SK-N-SH (cell line): ENCODE measurements at regions not wholly inside any gene's neighbourhood (a gene's known extent, or its start where the extent isn't known, plus 50 kb on each side); places are given as distances from the start of the nearest gene placed in this dataset.

Source experiments
- CTCF ChIA-PET: fragments of 300-600, 350-600 bp; formaldehyde crosslinking; extraction: SDS; loops from one replicate; lab custom pipeline; 2021; lab: Yijun Ruan, JAX
- POLR2A ChIA-PET: fragments of 350-600 bp; sonication (Branson Sonifier 250); formaldehyde crosslinking; extraction: SDS; loops from one replicate; lab custom pipeline; 2020; ENCODE audit warnings: antibody characterized with exemption, inconsistent platforms; lab: Yijun Ruan, JAX
- DNase-seq: peaks from one replicate; pipeline ENCODE4 v3.0.0; 2012
- H2AFZ ChIP-seq: fragments of 200-600 bp; sonication (generic); 2 replicates; pipeline ENCODE4 v1.8.1; 2016; ENCODE audit warnings: antibody characterized with exemption, mild to moderate bottlenecking, low read depth
- H3F3A ChIP-seq: fragments of 200-600 bp; sonication (generic); replicated peaks from 2 replicates; pipeline ENCODE3; 2016; ENCODE audit warnings: antibody characterized with exemption, mild to moderate bottlenecking; ENCODE audit not compliant: insufficient read depth
- H3K27ac ChIP-seq, 2 experiments: fragments of 200-500 bp in 1 of 2; fragments of 200-600 bp in 1 of 2; sonication (Bioruptor generic) in 1 of 2; sonication (generic), shearing (Covaris generic) in 1 of 2; 2 replicates each; pipeline versions ENCODE4 v1.5.1 to v1.6.1; 2014 to 2016; ENCODE audit warnings: low read depth in 2 of 2, inconsistent platforms in 1 of 2, low read length in 1 of 2, mild to moderate bottlenecking in 1 of 2, mixed read lengths in 1 of 2
- H3K27me3 ChIP-seq: fragments of 200-600 bp; sonication (generic), shearing (Covaris generic); 2 replicates; pipeline ENCODE4 v1.6.1; 2016; ENCODE audit warnings: mixed run types; ENCODE audit not compliant: insufficient read depth
- H3K36me3 ChIP-seq, 2 experiments: fragments of 200-500 bp in 1 of 2; fragments of 200-600 bp in 1 of 2; sonication (Bioruptor generic) in 1 of 2; sonication (generic) in 1 of 2; replicated peaks in 1 of 2; 2 replicates each; pipeline versions ENCODE3 to v1.5.1; 2014 to 2016; ENCODE audit warnings: low read length in 1 of 2, mild to moderate bottlenecking in 1 of 2; ENCODE audit not compliant: insufficient read depth in 2 of 2, control insufficient read depth in 1 of 2
- H3K4me1 ChIP-seq, 2 experiments: fragments of 200-500 bp in 1 of 2; fragments of 200-600 bp in 1 of 2; sonication (Bioruptor generic) in 1 of 2; sonication (generic), shearing (Covaris generic) in 1 of 2; 2 replicates each; pipeline versions ENCODE4 v1.5.1 to v1.6.1; 2014 to 2016; ENCODE audit warnings: low read depth in 1 of 2, low read length in 1 of 2, mixed run types in 1 of 2; ENCODE audit not compliant: insufficient read depth in 2 of 2, control insufficient read depth in 1 of 2
- H3K4me2 ChIP-seq: fragments of 200-600 bp; sonication (generic), shearing (Covaris generic); 2 replicates; pipeline ENCODE4 v1.6.1; 2017; ENCODE audit warnings: mixed run types
- H3K4me3 ChIP-seq, 2 experiments: fragments of 200-500 bp in 1 of 2; fragments of 200-600 bp in 1 of 2; sonication (Bioruptor generic) in 1 of 2; sonication (generic), shearing (Covaris generic) in 1 of 2; 2 replicates each; pipeline versions ENCODE4 v1.5.1 to v1.8.1; 2014 to 2016; ENCODE audit warnings: low read depth in 2 of 2, inconsistent platforms in 1 of 2, low read length in 1 of 2, mild to moderate bottlenecking in 1 of 2, mixed read lengths in 1 of 2, moderate library complexity in 1 of 2
- H3K79me2 ChIP-seq: fragments of 200-600 bp; sonication (generic); 2 replicates; pipeline ENCODE4 v1.8.1; 2017; ENCODE audit warnings: mild to moderate bottlenecking; ENCODE audit not compliant: insufficient read depth
- H3K9ac ChIP-seq: fragments of 200-600 bp; sonication (generic); 2 replicates; pipeline ENCODE4 v1.6.1; 2017; ENCODE audit warnings: mixed run types
- H3K9me2 ChIP-seq: fragments of 200-600 bp; sonication (generic); 2 replicates; pipeline ENCODE4 v1.6.1; 2017; ENCODE audit warnings: mixed run types
- H3K9me3 ChIP-seq: fragments of 200-600 bp; sonication (generic); 2 replicates; pipeline ENCODE4 v1.6.1; 2017; ENCODE audit warnings: mixed run types, mild to moderate bottlenecking, moderate library complexity
- H4K20me1 ChIP-seq: fragments of 200-600 bp; sonication (generic); 2 replicates; pipeline ENCODE4 v1.6.1; 2017; ENCODE audit warnings: mild to moderate bottlenecking, mixed run types; ENCODE audit not compliant: insufficient read depth
- ELF1 ChIP-seq: IDR thresholded peaks from 2 replicates; pipeline ENCODE4 v1.4.0; 2012
- EP300 ChIP-seq, 2 experiments: IDR thresholded peaks; 2 replicates each; pipeline versions ENCODE4 v1.4.0 to v1.6.1; 2012; ENCODE audit warnings: borderline replicate concordance in 1 of 2, low read depth in 1 of 2, low read length in 1 of 2
- FOXJ3 ChIP-seq: sonication (generic); formaldehyde crosslinking; IDR thresholded peaks from 2 replicates; pipeline ENCODE4 v1.5.1; 2020; ENCODE audit warnings: mild to moderate bottlenecking, missing genetic modification reagents
- FOXM1 ChIP-seq: IDR thresholded peaks from 2 replicates; pipeline ENCODE4 v1.4.0; 2012; ENCODE audit warnings: low read depth, mild to moderate bottlenecking
- GABPA ChIP-seq: IDR thresholded peaks from 2 replicates; pipeline ENCODE4 v1.4.0; 2012; ENCODE audit warnings: low read depth, mild to moderate bottlenecking
- MAX ChIP-seq: IDR thresholded peaks from 2 replicates; pipeline ENCODE4 v1.4.0; 2012; ENCODE audit warnings: low read depth
- MEF2A ChIP-seq: IDR thresholded peaks from 2 replicates; pipeline ENCODE4 v1.4.0; 2012; ENCODE audit warnings: low read depth, borderline replicate concordance
- MXI1 ChIP-seq: IDR thresholded peaks from 2 replicates; pipeline ENCODE4 v1.6.1; 2012; ENCODE audit warnings: mild to moderate bottlenecking, low read depth, low read length, improper control_type of control experiment
- NRF1 ChIP-seq: IDR thresholded peaks from 2 replicates; pipeline ENCODE4 v1.6.1; 2012; ENCODE audit warnings: low read depth, mild to moderate bottlenecking, low read length
- PBX3 ChIP-seq: IDR thresholded peaks from 2 replicates; pipeline ENCODE4; 2012
- RCOR1 ChIP-seq: fragments of 150-350 bp; IDR thresholded peaks from 2 replicates; pipeline ENCODE4 v1.6.1; 2017; ENCODE audit warnings: antibody characterized with exemption, low read length
- REST ChIP-seq: IDR thresholded peaks from 2 replicates; pipeline ENCODE4 v1.6.1; 2012; ENCODE audit warnings: mild to moderate bottlenecking, low read depth, low read length, moderate library complexity
- RFX5 ChIP-seq: IDR thresholded peaks from 2 replicates; pipeline ENCODE4 v1.6.1; 2012; ENCODE audit warnings: mild to moderate bottlenecking, improper control_type of control experiment, low read length
- RXRA ChIP-seq: IDR thresholded peaks from 2 replicates; pipeline ENCODE4 v1.4.0; 2012; ENCODE audit warnings: low read depth, mild to moderate bottlenecking, borderline replicate concordance
- SMC3 ChIP-seq: IDR thresholded peaks from 2 replicates; pipeline ENCODE4 v1.6.1; 2012; ENCODE audit warnings: low read depth, low read length, improper control_type of control experiment
- TAF1 ChIP-seq: IDR thresholded peaks from 2 replicates; pipeline ENCODE4 v1.6.1; 2012; ENCODE audit warnings: low read depth, mild to moderate bottlenecking, low read length, moderate library complexity, borderline replicate concordance
- TEAD4 ChIP-seq: IDR thresholded peaks from 2 replicates; pipeline ENCODE4 v1.4.0; 2012; ENCODE audit warnings: mild to moderate bottlenecking, borderline replicate concordance; ENCODE audit not compliant: insufficient read depth
- WGBS: methylation state at CpG from one replicate; pipeline ENCODE4 v1.1.6; 2017; ENCODE audit warnings: low lambda C conversion rate; 5-methylcytosine and 5-hydroxymethylcytosine counted together

GRCh38 chr3:110485389-110485788, 586.2 kb upstream of the NECTIN3 start:
- no peaks in the 10 kb centered on the region for H3K4me1 ChIP-seq
- no peak overlapping the region for H3K4me2 ChIP-seq
- CTCF ChIA-PET = no interaction called here
- H3K9ac ChIP-seq = no peak overlapping the region
- DNase-seq = no peak
- H3K36me3 ChIP-seq = no peaks in the 10 kb centered on the region
- no peaks in the 10 kb centered on the region for H3F3A ChIP-seq
- H2AFZ ChIP-seq = no peak overlapping the region
- no peak overlapping the region for H3K27ac ChIP-seq
- no peaks in the 10 kb centered on the region for H4K20me1 ChIP-seq
- POLR2A ChIA-PET = no interaction called here
- no peaks in the 10 kb centered on the region for H3K79me2 ChIP-seq
- H3K9me3 ChIP-seq = peaks cover 14% of the 10 kb centered on the region; the same call in 1 of the 2 replicates
- H3K27me3 ChIP-seq = no peaks in the 10 kb centered on the region
- no peaks in the 10 kb centered on the region for H3K9me2 ChIP-seq
- TF ChIP-seq TEAD4 = no peak
- TF ChIP-seq RCOR1 = no peak
- TF ChIP-seq ELF1 = no peak
- no peak for TF ChIP-seq GABPA
- TF ChIP-seq SMC3 = no peak
- no peak for TF ChIP-seq MXI1
- TF ChIP-seq REST = no peak
- TF ChIP-seq MEF2A = no peak
- no peak for TF ChIP-seq PBX3
- no peak for TF ChIP-seq MAX
- TF ChIP-seq RXRA = no peak
- no peak for TF ChIP-seq TAF1
- TF ChIP-seq EP300 (IDR thresholded peaks at IDR 0.05; ENCODE audit: borderline replicate concordance in 1 of 2, low read depth in 1 of 2, low read length in 1 of 2) = no peak
- no peak for TF ChIP-seq FOXM1
- no peak for TF ChIP-seq NRF1
- TF ChIP-seq RFX5 = no peak
- TF ChIP-seq FOXJ3 = no peak
- H3K4me3 ChIP-seq = no peak overlapping the region
- WGBS = 43% methylated on average over 2 of the region's 2 CpGs
